ENCODE measurements at regions not wholly inside any gene's neighbourhood (a gene's known extent, or its start where the extent isn't known, plus 50 kb on each side); places are given as distances from the start of the nearest gene placed in this dataset.

DNA sequence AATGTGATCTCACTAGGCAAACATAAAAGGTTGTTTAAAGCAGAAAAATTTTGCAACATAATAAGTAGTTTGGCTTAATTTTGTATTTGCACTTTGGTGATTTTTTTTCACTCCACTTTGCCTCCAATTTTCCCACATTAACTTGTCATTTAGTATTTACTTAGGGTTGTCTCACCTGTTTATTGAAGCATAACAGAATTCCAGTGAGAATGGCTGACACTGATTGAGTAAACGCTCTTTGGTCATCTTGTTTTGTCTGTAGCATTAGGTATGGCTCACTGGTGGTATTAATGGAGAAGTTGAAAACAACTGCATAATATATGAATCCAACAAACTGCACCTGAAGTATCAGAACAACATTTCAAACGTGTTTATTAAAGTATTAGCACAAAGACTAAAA, 799.5 kb upstream of the ADGRL3 start:
- TF ChIP-seq, protein P1, sequence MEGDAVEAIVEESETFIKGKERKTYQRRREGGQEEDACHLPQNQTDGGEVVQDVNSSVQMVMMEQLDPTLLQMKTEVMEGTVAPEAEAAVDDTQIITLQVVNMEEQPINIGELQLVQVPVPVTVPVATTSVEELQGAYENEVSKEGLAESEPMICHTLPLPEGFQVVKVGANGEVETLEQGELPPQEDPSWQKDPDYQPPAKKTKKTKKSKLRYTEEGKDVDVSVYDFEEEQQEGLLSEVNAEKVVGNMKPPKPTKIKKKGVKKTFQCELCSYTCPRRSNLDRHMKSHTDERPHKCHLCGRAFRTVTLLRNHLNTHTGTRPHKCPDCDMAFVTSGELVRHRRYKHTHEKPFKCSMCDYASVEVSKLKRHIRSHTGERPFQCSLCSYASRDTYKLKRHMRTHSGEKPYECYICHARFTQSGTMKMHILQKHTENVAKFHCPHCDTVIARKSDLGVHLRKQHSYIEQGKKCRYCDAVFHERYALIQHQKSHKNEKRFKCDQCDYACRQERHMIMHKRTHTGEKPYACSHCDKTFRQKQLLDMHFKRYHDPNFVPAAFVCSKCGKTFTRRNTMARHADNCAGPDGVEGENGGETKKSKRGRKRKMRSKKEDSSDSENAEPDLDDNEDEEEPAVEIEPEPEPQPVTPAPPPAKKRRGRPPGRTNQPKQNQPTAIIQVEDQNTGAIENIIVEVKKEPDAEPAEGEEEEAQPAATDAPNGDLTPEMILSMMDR (conservative IDR thresholded peaks at IDR 0.05; ENCODE audit: low read length), result no peak
- TF ChIP-seq EZH2phosphoT487 (IDR thresholded peaks at IDR 0.05; ENCODE audit: borderline replicate concordance), result no peak
